RWPE1 (cell line): ENCODE measurements at regions not wholly inside any gene's neighbourhood (a gene's known extent, or its start where the extent isn't known, plus 50 kb on each side); places are given as distances from the start of the nearest gene placed in this dataset.
"Not testable (repeated sequence)": the region's sequence is repeated elsewhere in the genome, so short reads cannot be mapped to it uniquely, and the experiment has no call there.

Source experiments
- CTCF ChIA-PET: fragments of 350-600 bp; sonication (Branson Sonifier 250); formaldehyde crosslinking; extraction: SDS; loops from one replicate; lab custom pipeline; 2021; lab: Yijun Ruan, JAX
- POLR2A ChIA-PET: fragments of 400-600 bp; formaldehyde crosslinking; extraction: SDS; loops from one replicate; lab custom pipeline; 2020; ENCODE audit warnings: antibody characterized with exemption; ENCODE audit not compliant: low non-redundant PET; lab: Yijun Ruan, JAX
- DNase-seq: peaks from one replicate; pipeline ENCODE4 v3.0.0; 2012; ENCODE audit warnings: low spot score
- H3K27ac ChIP-seq: fragments of 450-650 bp; 2 replicates; pipeline ENCODE4 v1.5.1; 2017
- TF ChIP-seq, protein P1 (sequence below): fragments of 450-650 bp; conservative IDR thresholded peaks from 2 replicates; pipeline ENCODE4 v1.5.1; 2017; ENCODE audit warnings: low read depth, mild to moderate bottlenecking

DNA sequence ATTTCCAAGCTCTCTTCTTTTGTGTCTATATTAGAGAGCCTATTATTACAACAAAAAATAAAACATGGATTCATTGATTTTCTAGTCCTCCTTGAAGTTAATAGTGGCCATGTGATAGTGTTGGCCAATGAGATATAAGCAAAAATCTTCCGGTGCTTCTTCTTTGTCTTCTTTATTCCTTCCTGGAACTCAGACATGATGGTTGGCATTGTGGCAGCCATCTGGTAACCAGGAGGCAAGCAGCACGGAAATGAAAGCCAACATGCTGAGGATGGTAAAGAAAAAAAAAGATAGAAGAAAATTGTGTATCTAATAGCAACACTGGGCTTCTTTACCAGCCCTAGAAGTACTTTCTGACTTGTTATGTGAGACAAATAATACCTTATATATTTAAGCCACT lies 50.8 kb upstream of the SEL1L start:
- TF ChIP-seq, protein P1, sequence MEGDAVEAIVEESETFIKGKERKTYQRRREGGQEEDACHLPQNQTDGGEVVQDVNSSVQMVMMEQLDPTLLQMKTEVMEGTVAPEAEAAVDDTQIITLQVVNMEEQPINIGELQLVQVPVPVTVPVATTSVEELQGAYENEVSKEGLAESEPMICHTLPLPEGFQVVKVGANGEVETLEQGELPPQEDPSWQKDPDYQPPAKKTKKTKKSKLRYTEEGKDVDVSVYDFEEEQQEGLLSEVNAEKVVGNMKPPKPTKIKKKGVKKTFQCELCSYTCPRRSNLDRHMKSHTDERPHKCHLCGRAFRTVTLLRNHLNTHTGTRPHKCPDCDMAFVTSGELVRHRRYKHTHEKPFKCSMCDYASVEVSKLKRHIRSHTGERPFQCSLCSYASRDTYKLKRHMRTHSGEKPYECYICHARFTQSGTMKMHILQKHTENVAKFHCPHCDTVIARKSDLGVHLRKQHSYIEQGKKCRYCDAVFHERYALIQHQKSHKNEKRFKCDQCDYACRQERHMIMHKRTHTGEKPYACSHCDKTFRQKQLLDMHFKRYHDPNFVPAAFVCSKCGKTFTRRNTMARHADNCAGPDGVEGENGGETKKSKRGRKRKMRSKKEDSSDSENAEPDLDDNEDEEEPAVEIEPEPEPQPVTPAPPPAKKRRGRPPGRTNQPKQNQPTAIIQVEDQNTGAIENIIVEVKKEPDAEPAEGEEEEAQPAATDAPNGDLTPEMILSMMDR: no peak
- no peak overlapping the region for H3K27ac ChIP-seq
- DNase-seq: no peak
- ChIA-PET POLR2A (no interaction called here), CTCF (interaction anchor here (0.7 kb wide), 1 partner anchor 1628 kb away, joined by 3 read pairs; no protein-coding TSS in a partner anchor)

DNA sequence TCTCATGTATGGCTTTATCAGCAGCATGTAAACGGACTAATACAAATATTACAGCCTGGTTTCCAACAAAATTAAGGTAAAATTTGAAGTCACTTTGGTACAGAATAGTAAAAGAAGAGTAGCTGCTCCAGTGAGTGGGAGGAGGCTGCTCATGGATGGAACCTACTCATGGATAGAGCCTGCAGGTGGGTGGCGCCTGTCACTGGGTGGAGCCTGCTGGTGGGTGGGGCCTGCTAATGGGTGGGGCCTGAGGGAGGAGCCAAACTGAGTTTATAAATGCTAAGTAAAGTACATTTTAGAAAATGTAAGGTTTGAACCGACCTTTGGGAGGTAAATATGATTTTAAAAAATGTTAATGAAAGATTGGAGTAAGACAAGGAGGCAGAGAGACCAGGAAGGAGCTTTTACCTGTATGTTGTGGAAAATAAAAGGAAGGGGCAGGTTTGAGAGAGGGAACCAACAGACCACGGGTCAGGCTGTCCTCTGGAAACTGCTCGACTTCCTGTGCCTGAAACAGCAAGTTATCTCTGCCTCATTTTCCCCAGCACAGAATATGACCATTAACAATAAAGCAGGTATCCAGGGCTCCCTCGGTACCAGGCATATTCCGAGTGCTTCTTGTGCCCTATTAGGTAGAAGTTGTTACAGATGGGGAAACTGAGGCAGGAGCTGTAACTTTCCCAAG lies 55.9 kb upstream of the SEL1L start:
- TF ChIP-seq, protein P1: no peak
- ChIA-PET CTCF (no interaction called here), POLR2A (no interaction called here)
- no peak for DNase-seq
- no peak overlapping the region for H3K27ac ChIP-seq

DNA sequence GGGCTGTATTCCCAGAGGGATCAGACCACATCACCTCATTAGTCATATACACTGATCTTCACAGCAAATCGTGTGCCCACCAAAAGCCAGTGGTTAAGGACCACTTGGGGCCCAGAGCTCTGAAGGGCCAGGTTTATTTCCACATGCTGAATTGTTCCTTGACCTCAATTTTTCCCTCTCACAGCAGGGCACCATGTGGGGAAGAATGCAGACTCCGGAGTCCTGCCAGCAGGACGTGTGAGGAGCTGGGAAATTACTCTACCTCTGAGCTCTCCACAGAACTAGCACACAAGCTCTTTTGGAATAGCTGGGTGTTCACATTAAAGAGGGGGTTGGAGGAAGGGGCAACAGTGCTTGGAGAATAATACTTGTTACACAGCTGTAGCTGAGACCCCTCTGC lies 57.6 kb upstream of the SEL1L start:
- no peak overlapping the region for H3K27ac ChIP-seq
- ChIA-PET CTCF (interaction anchor here (0.6 kb wide), 1 partner anchor 1003 kb away, joined by 3 read pairs; no protein-coding TSS in a partner anchor), POLR2A (no interaction called here)
- TF ChIP-seq, protein P1: no peak
- DNase-seq: no peak

DNA sequence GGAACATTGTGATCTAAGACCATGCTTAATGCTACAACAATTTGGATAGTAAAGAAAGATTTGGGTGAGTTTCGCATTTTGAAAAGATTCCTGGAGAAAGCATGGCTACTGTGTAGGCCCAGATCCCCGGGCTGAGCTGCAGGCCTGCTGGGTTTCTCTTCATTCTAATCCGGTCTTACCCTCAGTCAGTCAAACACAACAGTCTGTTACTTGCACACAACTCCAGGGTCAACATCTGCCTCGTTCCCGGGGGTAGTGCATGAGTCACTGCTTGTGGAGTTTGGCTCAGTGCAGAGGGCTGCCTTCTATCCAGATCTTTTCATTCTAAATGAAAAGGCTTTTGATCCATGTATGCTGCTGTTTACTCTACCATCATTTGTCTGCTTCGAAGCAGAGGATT lies 60.4 kb upstream of the SEL1L start:
- POLR2A ChIA-PET: no interaction called here
- TF ChIP-seq, protein P1: no peak
- CTCF ChIA-PET: no interaction called here
- no peak overlapping the region for H3K27ac ChIP-seq
- no peak for DNase-seq

DNA sequence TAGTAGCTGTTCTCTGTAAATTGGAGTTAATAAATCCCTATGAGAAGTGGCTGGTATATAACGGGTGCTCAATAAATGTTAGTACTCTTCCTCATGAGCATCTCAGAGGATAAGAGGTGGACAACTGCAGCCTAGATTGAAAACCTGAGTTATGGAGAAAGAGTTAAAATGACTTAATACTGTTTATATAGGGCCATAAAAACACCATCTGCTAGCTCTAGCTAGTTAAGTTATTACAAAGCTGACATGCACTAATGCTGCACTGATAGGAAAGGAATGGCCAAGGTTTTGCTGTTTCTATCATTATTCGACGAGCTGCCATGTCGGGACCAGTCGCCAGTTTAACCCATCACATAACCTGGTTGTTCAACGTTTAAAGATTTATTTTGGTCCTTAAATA lies 72.0 kb upstream of the SEL1L start:
- no peak for DNase-seq
- ChIA-PET POLR2A (no interaction called here), CTCF (interaction anchor here (0.6 kb wide), 1 partner anchor 1403 kb away, joined by 3 read pairs; no protein-coding TSS in a partner anchor)
- TF ChIP-seq, protein P1: no peak
- H3K27ac ChIP-seq: no peak overlapping the region

DNA sequence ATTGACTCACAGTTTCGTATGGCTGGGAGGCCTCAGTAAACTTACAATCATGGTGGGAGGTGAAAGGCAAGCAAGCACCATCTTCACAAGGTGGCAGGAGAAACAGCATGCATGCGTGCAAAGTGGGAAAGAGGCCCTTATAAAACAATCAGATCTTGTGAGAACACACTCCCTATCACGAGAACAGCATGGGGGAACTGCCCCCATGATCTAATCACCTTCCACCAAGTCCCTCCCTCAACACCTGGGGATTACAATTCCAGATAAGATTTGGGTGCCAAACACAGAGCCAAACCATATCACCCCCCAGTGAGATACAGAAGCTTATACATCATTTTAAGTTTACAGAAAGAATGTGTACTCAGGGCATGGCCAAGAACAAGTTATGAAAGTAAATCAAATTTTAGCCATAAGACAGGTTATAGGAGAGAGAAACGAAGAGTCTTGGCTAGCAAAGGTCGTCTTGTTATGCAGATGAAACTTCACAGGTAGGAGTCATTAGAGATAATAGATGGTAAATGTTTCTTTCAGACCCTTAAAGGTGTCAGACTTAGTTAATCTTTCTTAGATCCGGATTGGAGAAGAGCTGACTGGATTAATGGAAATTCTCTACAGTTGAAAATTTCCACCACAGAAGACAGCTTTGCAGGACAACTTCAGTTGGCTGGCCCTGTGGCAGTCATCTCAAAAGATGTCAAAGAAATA lies 79.8 kb upstream of the SEL1L start:
- ChIA-PET POLR2A (no interaction called here), CTCF (no interaction called here)
- DNase-seq: no peak
- TF ChIP-seq, protein P1: no peak
- H3K27ac ChIP-seq: no peak overlapping the region

DNA sequence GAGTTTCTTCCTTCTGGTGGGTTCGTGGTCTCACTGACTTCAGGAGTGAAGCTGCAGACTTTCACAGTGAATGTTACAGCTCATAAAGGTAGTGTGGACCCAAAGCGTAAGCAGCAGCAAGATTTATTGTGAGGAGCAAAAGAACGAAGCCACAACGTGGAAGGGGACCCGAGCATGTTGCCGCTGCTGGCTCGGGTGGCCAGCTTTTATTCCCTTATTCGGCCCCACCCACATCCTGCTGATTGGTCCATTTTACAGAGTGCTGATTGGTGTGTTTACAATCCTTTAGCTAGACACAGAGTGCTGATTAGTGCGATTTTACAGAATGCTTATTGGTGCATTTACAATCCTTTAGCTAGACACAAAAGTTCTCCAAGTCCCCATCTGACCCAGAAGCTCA lies 80.6 kb upstream of the SEL1L start:
- POLR2A ChIA-PET, CTCF ChIA-PET, DNase-seq, H3K27ac ChIP-seq: not testable (repeated sequence)
